ELR (cell line): ENCODE measurements at regions not wholly inside any gene's neighbourhood (a gene's known extent, or its start where the extent isn't known, plus 50 kb on each side); places are given as distances from the start of the nearest gene placed in this dataset.
"Not testable (repeated sequence)": the region's sequence is repeated elsewhere in the genome, so short reads cannot be mapped to it uniquely, and the experiment has no call there.

Source experiments
- DNase-seq: peaks from one replicate; pipeline ENCODE4 v3.0.0-alpha.2; 2015; ENCODE audit warnings: low read depth

DNA sequence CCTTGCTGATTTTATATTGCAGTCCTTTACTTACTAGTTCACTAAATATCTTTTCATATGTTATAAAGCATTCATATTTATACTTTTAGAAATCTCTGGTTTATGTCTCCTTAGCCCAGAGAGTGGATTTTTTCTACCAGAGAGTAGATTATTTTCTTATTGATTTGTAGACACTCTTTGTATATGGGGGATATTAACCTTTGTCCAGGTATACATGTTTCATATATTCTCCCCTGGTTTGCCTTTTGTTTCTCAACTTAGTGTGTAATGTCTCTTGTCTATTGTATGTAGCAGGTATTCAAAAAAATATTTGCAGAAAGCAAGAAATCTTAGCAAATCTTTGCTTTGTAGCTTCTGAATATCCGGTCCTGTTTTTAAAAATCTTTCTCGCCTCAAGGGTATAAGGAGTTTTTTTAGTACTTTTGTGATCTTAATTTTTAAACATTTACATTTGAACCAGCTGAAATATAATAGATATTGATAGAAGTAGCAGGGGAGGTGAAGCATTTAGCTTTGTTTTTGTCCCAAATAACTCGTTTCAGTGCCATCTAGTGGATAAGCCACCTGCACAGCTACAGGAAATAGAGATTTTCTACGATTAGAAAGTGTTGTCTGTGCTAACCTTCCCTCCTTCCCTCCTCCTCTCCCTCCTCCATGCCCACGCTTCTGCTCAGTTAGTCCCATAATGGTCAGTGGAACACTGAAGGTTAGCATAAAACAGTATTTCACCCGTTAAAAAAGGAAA, 97.0 kb downstream of the PHETA1 start:
- DNase-seq, result peak; percentile 33

DNA sequence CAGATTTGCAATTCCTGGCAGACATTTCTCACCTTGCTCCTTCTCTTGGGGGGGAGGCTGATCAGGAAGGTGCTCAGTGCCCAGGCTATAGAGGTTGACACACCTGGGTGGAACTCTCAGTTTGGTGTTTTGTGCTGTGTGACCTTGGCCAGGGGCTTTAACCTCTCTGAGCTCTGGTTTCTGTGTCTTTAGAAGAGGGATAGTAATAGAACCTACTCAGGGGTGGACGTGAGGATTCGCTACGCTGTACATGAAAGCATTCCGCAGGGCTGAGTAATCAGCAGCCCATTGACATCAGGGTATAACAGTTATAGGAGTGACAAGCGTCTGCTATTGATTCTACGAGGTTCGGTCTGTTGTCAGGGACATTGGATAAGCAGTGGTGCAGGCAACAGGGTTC, 98.1 kb downstream of the PHETA1 start:
- peak; percentile 62 for DNase-seq

DNA sequence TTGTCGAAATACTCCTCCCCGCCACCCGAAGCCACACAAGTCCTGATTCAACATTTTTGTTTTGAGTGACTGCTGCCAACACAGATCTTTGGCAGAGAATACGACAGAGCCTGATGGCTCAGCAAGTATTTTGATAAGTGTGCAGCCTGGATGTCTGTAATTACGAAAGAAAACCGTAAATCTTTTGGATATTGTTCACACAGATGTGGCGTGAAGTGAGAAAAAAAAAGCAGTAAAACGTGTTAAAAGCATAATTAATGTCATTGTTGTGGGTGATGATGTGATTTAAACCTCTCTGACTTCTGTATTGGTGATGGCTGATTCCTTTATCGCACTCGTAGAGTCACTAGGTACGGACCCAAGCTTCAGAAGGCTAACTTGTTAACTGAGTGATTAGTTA, 98.7 kb downstream of the PHETA1 start:
- DNase-seq, result no peak

DNA sequence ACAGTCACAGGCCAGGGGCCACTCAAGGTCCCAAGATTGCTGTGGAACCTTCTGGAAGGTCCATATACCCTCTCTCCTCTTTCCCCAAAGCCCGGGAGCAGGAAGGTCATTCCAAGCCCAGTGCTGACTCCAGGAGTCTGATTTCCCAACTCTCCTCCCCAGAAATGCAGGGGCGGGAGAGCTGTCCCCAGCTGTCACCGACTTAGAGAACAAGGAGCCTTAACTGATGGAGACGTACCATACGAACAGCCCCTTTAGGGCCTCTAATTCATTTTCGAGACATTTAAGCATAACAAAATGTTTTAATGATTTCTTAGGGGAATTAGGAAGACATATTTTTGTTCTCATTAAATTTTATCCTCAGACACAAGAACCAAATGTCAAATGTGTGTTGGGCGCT, 99.2 kb downstream of the PHETA1 start:
- DNase-seq, result no peak

DNA sequence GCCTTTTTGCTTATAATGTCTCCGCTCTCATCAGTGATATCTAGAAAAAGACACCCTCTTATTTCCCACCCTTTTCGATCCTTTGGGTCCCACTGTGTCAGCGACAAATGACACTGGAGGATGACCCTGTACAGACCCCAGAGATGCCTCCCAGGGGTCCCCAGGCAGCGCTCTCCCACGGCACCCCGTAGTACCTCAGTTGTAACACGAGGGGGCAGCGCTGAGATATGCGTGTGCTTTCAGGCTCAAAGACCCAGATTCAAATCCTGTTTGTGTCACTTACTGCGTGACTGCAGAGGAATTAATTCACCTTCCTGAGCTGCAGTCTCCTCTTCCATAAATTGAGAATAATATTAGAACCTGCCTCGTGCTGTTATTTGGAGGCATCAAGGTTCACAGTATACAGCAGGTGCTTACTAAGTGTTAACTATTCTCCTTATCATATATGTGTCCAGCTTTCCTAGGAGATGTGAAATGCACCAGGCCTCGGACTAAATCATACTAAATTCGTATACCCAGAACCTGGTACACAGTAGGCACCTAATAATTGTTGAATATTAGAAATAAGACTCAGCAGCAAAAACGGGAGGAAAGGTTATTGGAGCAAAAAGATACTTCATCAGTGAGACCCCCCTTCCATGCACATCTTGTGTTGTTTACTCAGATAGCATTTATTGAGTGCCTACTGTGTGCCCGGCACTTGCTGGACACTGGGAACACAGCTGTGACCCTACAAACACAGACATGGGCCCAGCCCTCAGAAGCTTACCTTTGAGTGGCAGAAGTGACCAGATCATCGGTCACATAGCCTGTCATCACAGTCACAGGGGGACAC, 99.9 kb downstream of the PHETA1 start:
- DNase-seq, result peak; percentile 35

DNA sequence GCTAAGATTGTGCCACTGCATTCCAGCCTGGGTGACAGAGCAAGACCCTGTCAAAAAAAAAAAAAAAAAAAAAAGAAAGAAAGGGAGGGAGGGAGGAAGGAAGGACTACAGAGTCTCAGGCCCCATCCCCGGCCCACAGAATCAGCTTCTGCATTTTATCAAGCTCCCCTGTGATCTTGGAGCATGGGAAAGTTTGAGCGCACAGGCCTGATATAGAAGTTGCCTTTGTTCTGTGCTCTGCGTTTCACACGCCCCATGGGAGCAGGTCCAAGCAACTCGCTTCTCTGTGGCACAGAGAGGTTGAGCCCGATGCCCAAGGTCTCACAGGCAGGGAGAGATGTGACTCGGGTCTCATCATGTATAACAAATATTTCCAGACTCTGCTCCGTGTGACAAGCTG, 101.8 kb downstream of the PHETA1 start:
- DNase-seq, result no peak

DNA sequence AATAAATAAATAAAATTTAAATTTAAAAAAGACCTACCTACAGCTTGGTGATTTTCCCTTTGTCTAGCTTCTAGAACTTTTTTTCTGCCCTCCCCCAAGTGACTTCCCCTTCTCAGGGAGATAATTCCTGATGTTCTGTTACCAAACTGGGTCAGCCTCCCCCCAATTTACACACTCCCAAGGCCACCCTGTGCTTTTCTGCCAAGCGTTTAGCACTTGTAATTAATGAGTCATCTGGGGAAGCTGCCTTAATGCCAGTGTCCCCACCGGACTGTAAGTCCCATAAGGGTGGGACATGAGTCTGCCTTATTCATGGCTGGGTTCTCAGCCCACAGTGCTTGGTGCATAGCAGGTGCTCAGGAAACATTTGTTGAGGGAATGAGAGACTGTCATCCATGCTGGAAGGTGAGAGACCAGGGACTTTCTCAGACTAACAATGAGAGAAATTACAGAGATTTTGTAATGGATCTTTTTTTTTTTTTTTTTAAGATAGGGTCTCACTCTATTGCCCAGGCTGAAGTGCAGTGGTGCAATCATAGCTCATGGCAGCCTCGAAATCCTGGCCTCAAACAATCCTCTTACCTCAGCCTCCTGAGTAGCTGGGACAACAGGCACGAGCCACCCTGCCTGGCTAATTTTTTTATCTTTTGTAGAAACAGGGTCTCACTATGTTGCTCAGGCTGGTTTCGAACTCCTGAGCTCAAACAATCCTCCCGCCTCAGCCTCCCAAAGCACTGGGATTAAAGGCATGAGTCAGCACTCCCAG, 106.8 kb downstream of the PHETA1 start:
- no peak for DNase-seq

DNA sequence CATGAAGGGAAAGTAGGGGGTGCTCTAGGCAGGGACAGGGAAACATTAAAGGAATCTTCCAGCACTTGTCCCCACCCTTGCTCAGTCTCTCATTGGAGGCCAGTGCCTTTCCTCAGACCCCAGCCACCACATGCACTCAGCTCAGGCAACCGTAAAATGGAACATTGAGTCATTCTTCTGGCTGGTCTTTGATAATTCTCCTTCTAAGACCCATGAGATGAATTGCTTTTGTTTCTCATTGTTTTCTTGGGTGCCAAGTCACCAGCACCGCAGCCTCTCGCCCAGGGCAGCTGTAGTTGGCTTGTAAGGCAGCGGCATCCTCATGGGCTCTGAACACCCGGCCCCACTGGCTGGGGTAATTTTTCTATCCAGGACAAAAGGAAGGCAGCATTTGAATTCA, 108.2 kb downstream of the PHETA1 start:
- no peak for DNase-seq

DNA sequence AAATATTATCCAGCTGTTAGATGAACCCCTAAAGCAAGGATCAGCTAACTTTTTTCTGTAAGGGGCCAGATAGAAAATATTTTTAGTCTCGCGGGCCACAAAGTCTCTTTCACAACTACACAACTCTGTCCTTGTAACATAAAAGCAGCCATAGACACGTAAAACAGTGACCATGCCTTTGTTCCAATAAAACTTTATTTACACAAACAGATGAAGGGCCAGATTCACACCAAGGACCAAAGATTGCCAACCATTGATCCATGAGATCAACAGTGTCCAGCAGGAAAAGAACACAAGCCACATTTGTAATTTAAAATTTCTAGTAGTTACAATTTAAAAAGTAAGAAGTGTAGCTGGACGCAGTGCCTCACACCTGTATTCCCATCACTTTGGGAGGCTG, 109.7 kb downstream of the PHETA1 start:
- no peak for DNase-seq

DNA sequence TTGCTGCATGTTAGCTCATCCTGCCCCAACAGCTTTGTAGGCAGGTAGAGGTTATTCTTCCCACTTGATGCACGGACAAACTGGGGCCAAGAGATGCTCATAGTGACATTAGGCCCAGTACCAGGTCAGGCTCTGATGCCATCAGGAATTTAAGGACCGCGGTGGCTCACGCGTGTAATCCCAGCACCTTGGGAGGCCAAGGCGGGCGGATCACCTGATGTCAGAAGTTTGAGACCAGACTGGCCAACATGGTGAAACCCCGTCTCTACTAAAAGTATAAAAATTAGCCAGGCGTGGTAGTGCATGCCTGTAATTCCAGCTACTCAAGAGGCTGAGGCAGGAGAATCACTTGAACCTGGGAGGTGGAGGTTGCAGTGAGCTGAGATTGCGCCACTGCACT, 110.8 kb downstream of the PHETA1 start:
- not testable (repeated sequence) for DNase-seq

DNA sequence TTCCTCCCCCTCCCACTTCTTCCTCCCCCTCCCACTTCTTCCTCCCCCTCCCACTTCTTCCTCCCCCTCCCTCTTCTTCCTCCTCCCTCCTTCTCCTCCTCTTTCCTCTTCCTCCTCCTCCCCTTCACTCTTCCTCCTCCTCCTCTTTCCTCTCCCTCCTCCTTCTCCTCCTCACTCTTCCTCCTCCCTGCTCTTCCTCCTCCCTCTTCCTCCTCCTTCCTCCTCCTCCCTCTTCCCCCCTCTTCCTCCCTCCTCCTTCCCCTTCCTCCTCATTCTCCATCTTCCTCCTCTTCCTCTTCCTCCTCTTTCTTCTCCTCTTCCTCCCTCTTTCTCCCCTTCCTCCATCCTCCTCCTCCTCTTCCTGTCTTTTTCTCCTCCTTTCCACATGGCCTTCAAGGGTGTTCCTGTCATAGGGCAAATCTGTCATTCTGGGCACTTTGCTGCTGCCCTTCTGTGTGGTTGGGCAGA, 111.4 kb downstream of the PHETA1 start:
- DNase-seq, result no peak

DNA sequence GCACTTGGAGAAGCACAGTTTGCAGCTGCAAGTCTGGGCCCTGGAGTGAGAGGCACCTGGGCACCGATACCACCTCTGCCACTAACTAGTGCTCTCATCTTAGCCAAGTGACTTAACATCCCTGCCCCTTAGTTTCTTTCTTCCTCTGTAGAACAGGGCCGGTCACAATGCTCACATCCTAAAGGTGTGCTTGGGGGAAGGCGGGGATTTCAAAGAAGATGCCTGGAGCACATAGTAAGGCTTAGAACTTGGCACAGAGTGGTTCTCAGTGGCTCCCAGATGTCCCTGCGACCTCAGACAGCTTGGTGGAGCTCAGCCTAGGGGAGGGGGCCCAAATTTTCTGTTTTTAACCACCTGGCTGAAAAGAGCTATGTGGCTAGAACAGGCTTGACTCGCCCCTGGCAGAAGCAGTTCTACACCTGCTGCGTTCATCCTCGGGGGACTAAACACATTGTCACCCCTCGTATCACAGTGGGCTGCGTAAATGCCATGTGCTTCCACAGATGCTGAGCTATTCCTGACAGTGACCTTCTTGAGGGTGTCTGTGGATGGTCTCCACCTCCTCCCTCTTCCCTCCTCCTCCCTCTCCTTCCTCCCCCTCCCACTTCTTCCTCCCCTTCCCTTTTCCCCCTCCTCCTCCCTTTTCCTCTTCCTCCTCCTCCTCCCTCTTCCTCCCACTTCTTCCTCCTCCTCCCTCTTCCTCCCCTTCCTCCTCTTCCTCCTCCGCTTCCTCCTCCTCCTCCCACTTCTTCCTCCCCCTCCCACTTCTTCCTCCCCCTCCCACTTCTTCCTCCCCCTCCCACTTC, 112.1 kb downstream of the PHETA1 start:
- no peak for DNase-seq

DNA sequence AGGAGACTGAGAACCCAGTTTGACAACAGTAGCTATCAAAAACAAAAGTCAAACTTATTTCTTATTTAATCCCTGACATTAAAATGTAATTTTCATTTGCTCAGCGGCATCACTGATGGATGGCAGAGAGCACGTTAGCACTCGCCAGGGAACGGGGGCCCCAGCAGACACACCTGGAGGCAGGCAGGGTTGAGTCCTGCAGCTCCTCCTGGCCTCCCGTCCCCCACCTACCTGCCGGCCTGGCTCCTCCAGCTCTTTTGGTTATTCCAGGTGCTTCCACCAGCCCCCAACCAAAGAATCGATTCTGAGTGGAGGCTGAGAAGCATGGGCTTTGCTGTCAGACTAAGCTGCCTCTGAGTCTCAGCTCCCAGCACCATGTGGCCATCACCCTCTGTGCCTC, 113.6 kb downstream of the PHETA1 start:
- no peak for DNase-seq

DNA sequence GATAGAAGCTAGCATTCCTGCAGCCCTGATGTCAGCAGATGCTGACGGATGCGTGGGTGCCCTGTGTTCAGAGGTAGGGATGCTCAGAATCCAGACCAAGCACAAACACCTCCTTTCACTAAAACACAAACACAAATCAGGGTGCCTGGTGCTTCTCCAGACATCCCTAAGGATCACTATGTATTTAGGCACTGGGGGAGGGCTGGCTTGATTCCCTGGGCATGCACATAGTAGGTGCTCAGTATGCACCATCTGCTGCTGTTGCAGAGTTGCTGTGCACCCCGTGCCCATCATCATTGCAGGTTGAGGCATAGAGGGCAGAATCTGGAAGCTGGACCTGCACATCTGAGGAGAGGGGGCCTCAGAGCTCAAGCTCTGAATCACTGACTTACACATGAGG, 114.8 kb downstream of the PHETA1 start:
- DNase-seq, result no peak

DNA sequence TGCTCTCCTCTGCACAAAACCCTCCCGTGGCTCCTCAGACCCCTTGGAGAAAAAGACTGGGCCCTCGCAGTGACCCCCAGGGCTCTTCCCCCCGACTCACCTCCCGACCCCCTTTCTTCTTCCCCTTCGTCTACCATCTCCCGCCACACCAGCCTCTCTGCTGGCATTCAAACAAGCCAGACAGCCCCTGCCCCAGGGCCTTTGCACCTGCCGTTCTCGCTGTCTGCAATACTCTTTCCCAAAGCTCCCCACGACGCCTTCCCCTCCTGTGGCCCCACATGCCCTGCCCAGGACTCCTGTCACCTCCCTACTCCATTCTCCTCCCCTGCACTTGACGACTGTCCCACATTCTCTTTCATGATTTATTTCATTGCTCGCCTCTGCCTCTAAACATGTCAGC, 115.7 kb downstream of the PHETA1 start:
- DNase-seq, result no peak

DNA sequence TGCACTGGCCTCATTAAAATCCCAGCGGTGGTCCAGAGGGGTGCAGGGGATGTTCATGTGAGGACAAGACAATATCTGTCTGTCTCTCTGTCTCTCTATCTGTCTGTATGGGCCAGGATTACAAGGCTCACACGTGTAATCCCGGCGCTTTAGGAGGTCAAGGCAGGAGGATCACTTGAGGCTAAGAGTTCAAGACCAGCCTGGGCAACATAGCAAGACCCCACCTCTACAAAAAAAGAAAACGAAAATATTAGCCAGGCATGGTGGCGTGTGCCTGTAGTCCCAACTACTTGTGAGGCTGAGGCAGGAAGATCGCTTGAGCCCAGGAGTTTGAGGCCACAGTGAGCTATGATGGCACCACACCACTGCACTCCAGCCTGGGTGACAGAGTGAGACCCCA, 117.1 kb downstream of the PHETA1 start:
- DNase-seq, result no peak

DNA sequence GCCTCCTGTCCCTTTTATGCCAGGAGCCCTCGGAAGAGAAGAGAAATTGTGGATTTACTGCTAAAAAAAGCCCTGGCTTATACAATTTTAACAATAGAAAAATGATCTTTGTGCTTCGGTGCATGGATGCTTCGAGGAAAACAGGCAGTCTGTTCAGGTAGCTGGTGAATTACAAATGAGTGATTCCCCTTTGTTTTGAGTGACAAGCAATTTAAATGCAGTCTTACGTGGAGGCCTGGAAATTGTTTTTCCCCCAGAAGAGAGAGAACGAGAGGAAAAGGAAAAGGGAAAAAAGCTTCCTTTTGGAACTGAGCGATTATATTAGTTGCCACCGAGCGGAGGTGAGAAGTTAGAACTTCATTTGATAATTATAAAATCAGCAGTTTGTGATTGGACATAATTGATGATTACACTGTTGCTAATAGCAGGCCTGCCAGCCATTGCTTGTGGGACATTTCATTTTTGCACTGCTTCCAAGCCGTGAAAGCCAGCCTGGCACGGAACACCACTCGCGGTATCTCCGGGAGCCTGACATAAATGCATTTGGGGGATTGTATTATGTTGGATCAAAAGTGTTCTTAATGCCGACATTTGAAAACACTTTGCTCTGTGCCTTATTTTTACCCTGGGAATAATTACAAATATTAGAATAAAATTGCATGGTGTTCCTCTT, 117.7 kb downstream of the PHETA1 start:
- DNase-seq, result no peak

DNA sequence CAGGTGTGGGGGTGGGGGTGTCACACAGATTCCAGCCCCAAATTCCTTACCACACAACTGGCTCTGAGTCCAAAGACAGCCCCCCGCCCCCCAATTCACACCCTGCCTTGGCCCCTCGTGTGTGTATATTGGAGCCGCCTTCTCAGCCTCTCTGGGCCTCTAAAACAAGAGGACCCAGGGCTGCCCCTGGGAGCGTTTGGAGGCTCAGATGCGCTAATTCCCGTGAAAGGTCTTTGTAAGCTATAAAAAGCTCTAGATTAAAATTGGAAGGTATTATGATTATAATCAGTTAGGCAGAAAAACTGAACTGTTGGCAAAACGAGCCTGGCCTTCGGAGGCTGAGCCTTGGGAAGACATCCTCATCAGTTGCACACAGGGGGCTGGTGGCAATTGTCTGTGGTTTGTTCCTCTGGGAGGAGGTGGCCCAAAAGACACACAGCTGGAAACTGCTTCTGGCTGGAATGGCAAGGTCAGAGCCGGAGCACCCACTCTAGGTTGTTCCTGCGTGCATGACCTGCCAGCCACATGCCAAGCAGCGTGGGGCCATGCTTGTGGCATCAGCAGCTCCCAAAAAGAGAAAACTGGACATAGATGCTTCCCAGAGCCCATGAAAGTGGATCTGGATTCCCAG, 118.5 kb downstream of the PHETA1 start:
- DNase-seq, result no peak

DNA sequence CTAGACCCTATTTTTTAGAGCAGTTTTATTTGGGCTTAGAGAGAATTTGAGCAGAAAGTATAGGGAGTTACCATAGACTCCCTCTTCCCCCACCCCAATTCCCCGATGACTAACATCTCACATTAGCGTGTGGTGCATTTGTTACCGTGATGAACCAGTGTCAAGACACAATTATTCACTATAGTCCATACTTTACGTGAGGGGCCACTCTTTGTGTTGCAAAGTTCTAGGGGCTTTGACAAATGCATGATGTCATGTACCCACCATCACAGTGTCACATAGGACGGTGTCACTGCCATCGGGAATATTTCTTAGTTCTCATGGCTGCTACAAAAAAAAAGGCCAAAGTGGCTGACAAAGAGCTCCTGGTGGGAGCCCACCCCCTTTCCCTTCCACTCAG, 119.1 kb downstream of the PHETA1 start:
- DNase-seq, result no peak

DNA sequence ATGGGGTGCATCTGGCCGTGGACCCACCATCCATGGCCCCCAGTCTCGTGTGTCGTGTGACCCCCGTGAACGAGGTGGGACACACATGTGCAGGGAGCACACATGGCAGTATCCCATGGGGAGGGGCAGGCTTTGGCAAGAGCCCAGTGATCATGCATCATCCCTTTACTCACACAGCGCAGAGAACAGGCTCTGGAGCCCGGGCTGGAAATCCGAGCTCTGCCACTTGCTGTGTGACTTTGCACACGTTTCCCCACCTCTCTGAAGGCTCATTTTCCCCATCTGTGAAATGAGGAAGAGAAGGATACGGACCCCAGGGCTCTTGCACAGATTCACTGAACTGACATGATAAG, 119.9 kb downstream of the PHETA1 start:
- DNase-seq, result peak; percentile 51
